Astrocyte of the spinal cord (primary cell): ENCODE measurements at regions not wholly inside any gene's neighbourhood (a gene's known extent, or its start where the extent isn't known, plus 50 kb on each side); places are given as distances from the start of the nearest gene placed in this dataset.
A peak's percentile ranks its signal among the peaks of the same experiment; 100 is the strongest.

ENCODE experiments used
- DNase-seq: peaks from one replicate; pipeline ENCODE4 v3.0.0; 2011; ENCODE audit warnings: low read depth, low spot score
- H3K4me3 ChIP-seq: 2 replicates; pipeline ENCODE4 v1.5.1; 2011; ENCODE audit warnings: low read depth, mild to moderate bottlenecking, low read length, moderate library complexity
- CTCF ChIP-seq: IDR thresholded peaks from 2 replicates; pipeline ENCODE4 v1.5.1; 2012; ENCODE audit warnings: low read depth, mild to moderate bottlenecking, low read length, inconsistent platforms
- in situ Hi-C: cut with HindIII; loops from 2 replicates; pipeline ENCODE4 v1.10.0; 2017; ENCODE audit warnings: low sequenced_read_pairs

DNA sequence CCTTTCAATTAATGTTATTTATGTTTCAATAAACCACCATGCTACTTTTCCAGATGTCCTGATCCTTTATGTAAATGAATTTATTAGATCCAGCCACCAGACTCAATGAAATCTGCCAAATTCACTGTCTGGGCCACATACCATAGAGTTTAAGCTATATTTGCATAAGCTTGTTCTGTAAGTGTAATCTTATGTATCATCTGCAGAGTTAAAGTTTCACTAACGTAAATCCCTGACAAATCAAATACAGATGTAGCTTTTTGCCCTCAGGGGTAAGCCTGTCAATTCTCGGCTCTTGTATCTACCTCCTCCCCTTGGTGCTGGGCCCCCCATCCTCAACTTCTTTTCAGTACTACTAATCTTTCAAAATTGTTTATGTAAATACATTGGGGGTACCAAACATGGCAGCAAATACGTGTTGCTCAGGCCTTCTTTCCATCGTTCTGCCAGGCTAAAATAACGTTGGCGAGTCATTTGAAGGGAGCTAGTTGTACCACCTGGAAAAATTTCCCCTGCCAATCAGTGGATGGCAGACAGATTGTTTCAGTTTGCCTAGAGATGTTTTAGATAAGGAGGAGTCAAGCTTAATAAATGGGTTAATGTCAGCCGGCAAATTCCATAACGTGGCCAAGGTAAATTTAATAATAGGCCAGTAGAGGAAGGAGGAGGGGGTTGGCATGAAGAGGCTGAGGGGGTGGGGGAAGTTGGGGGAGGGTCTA is 79.6 kb downstream of the RPS12 start:
- TF ChIP-seq CTCF, result no peak
- no peak overlapping the region for H3K4me3 ChIP-seq
- DNase-seq, result no peak
- in situ Hi-C loops, result no loop called here

- no peak for DNase-seq
- H3K4me3 ChIP-seq, result no peak overlapping the region
- in situ Hi-C loops, result no loop called here
- no peak for TF ChIP-seq CTCF
These were observed 84.0 kb downstream of the RPS12 start for GRCh38 chr6:132898376-132898775.

DNA sequence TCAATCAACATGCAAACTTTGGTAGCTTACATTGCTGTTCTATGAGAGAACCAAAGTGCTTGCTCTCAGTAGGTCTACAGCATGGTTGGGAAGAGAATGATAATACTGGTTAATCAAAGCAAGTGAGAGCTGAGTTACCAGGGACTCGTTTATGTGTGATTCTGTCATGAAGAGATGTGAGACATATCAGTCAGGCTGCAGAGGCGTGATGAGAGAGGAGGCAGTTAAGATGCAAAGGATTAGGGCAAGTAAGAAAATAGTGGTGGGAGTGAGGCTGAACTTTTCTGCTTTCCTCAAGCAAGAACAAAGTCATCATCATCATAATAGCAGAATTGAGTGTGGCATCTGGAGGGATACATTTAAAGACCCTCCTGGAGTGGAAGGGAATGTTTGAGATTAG is 86.5 kb downstream of the RPS12 start:
- in situ Hi-C loops, result no loop called here
- TF ChIP-seq CTCF, result no peak
- no peak overlapping the region for H3K4me3 ChIP-seq
- DNase-seq, result no peak

- TF ChIP-seq CTCF, result no peak
- in situ Hi-C loops, result no loop called here
- no peak overlapping the region for H3K4me3 ChIP-seq
- peak; percentile 17 for DNase-seq
These were observed 88.5 kb downstream of the RPS12 start for GRCh38 chr6:132902901-132903300.

DNA sequence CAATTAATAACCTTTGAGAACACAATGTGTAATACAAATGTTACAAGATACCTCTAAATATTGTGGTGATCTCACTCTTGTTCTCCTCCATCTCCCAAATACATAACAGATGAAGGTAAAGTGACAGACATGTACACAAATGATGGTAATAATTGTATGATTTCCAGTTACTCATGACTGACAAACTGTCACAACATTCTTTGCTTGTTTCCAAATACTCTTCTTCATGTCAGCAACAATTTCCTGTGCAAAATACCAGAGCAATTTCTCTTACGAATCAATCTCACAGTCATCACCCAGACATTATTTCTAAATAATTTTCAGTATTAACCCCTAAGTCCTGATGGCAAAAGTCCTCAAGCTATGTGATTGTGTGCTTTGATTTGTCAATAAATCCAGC is 92.9 kb downstream of the RPS12 start:
- no peak for TF ChIP-seq CTCF
- H3K4me3 ChIP-seq, result no peak overlapping the region
- DNase-seq, result no peak
- in situ Hi-C loops, result no loop called here

- no peak overlapping the region for H3K4me3 ChIP-seq
- no peak for TF ChIP-seq CTCF
- in situ Hi-C loops, result no loop called here
- DNase-seq, result peak; percentile 70
These were observed 93.5 kb downstream of the RPS12 start for GRCh38 chr6:132907914-132908313.
